ENCODE measurements at regions not wholly inside any gene's neighbourhood (a gene's known extent, or its start where the extent isn't known, plus 50 kb on each side); places are given as distances from the start of the nearest gene placed in this dataset.
"Not testable (repeated sequence)": the region's sequence is repeated elsewhere in the genome, so short reads cannot be mapped to it uniquely, and the experiment has no call there.

DNA sequence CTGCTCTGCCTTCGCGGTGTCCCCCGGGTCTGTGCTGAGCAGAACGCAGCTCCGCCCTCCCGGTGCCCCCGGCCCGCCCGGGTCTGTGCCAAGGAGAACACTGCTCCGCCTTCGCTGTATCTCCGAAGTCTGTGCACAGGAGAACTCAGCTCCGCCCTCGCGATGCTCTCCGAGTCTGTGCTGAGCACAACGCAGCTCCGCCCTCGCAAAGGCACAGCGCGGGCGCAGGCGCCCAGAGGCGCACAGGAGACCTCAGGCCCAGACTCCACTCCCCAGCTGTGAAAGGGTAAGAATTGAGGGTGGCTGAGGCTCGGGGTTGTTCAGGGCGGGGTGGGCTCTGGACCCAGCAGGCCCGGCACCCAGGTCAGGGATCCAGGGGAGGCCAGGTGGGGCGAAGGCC is 123.2 kb downstream of the PPIAL4F start:
- TF ChIP-seq, protein P1, sequence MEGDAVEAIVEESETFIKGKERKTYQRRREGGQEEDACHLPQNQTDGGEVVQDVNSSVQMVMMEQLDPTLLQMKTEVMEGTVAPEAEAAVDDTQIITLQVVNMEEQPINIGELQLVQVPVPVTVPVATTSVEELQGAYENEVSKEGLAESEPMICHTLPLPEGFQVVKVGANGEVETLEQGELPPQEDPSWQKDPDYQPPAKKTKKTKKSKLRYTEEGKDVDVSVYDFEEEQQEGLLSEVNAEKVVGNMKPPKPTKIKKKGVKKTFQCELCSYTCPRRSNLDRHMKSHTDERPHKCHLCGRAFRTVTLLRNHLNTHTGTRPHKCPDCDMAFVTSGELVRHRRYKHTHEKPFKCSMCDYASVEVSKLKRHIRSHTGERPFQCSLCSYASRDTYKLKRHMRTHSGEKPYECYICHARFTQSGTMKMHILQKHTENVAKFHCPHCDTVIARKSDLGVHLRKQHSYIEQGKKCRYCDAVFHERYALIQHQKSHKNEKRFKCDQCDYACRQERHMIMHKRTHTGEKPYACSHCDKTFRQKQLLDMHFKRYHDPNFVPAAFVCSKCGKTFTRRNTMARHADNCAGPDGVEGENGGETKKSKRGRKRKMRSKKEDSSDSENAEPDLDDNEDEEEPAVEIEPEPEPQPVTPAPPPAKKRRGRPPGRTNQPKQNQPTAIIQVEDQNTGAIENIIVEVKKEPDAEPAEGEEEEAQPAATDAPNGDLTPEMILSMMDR (IDR thresholded peaks at IDR 0.05), result not testable (repeated sequence)
- not testable (repeated sequence) for TF ChIP-seq POLR2A (IDR thresholded peaks at IDR 0.05)
